C4-2B (cell line): ENCODE measurements at regions not wholly inside any gene's neighbourhood (a gene's known extent, or its start where the extent isn't known, plus 50 kb on each side); places are given as distances from the start of the nearest gene placed in this dataset.

ENCODE experiments used
- H3K27ac ChIP-seq: fragments of 450-650 bp; 2 replicates; pipeline ENCODE4 v1.5.1; 2017
- CTCF ChIP-seq: fragments of 450-650 bp; conservative IDR thresholded peaks from 2 replicates; pipeline ENCODE4 v1.5.1; 2017; ENCODE audit warnings: mild to moderate bottlenecking
- ZFX ChIP-seq: fragments of 450-650 bp; IDR thresholded peaks from 2 replicates; pipeline ENCODE4 v1.6.1; 2017

DNA sequence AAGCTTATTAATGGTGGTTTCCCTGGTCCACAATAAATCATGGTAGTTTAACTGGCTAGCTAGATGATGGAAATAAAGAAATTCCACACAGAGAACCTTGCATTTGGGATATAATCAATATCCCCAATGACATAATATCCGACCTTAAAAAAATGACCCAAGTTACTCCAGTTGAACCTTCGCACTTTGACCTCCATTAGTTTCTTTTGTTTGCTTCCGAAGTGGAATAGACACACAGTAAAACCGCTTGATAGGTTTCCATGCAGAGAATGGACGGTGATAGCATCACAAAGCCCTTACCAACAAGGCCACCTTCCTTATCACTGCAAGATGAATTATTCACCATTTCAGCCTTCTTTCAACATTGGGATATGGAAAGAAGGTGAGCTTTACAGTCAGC is 1966.1 kb upstream of the CELF4 start:
- no peak overlapping the region for H3K27ac ChIP-seq

DNA sequence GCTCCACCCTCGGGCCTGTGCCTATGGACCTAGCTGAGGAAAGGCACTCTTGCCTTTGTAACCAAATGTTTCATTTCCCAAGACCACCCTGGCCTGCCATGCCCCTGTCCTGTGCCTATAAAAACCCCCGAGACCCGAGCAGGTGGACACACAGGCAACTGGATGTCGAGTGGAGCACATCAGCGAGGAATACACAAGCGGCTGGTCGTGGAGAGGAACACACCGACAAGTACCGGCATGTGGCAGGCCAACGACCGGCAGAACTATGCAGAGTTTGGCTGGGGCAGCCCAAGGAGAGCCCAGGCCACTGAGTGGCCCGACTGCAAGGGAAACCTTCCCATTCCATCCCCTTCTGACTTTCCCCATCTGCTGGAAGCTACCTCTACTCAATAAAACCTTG is 1963.8 kb upstream of the CELF4 start:
- H3K27ac ChIP-seq: no peak overlapping the region
- TF ChIP-seq CTCF (no peak), ZFX (no peak)

More for the DNA sequence above, 1966.1 kb upstream of the CELF4 start:
- TF ChIP-seq ZFX (no peak), CTCF (no peak)

DNA sequence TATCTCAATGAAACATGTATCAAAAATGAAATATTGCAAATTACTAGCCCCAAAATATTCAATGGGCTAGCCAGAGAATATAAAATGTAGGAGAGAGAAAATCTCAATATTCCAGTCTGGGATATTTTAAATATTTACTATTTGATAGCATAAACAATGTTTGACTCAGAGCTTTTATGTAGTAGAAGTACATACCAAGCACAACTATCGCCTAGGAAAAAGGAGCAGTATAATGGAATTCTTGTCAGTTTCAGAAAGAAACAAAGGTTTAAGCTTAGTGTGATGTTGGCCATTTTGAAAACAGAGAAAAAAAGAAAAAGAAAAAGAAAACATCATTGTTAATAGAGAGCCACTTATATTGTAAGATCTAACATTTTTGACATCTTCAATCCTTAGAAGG is 1961.9 kb upstream of the CELF4 start:
- no peak for TF ChIP-seq ZFX
- no peak for TF ChIP-seq CTCF
- H3K27ac ChIP-seq: no peak overlapping the region

- TF ChIP-seq CTCF (no peak), ZFX (no peak)
- no peak overlapping the region for H3K27ac ChIP-seq
Measured at GRCh38 chr18:39524370-39524769, 1958.8 kb upstream of the CELF4 start.

- no peak overlapping the region for H3K27ac ChIP-seq
- no peak for TF ChIP-seq ZFX
- TF ChIP-seq CTCF: no peak
Measured at GRCh38 chr18:39523281-39523680, 1957.7 kb upstream of the CELF4 start.

DNA sequence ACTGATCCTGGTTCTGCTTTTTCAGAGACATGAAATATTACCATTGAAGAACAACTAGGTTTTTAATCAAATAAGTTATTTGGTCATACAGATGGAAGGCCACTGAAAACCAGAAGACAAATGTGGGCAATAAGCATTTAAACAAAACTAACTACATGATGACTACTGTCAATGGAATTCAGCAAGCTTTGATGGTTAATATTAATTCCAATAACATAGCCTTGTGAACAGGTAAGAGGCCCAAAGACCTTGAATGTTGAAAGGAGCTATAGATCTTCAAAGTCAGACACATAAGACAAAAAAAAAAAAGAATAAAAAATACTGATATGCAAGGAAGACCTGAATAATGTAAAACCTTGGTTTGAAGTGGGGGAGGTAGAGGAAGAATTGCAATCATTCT is 1955.6 kb upstream of the CELF4 start:
- H3K27ac ChIP-seq: no peak overlapping the region
- TF ChIP-seq ZFX: no peak
- TF ChIP-seq CTCF: no peak

GRCh38 chr18:39519741-39520140 is 1954.1 kb upstream of the CELF4 start:
- no peak overlapping the region for H3K27ac ChIP-seq
- TF ChIP-seq CTCF: no peak
- TF ChIP-seq ZFX: no peak
